T-helper 2 cell (primary cell): ENCODE measurements at regions not wholly inside any gene's neighbourhood (a gene's known extent, or its start where the extent isn't known, plus 50 kb on each side); places are given as distances from the start of the nearest gene placed in this dataset.
"Not testable (repeated sequence)": the region's sequence is repeated elsewhere in the genome, so short reads cannot be mapped to it uniquely, and the experiment has no call there.

Source experiments
- DNase-seq, 5 experiments: peaks; one replicate each; pipeline versions ENCODE4 v3.0.0 to v3.0.0-alpha.2; 2012 to 2022

GRCh38 chr4:170949084-170949483 is 859.3 kb upstream of the AADAT start:
- DNase-seq = no peak

- DNase-seq = no peak
Measured at GRCh38 chr4:170940043-170940724, 850.4 kb upstream of the AADAT start.

GRCh38 chr4:170938588-170938987 is 848.8 kb upstream of the AADAT start:
- no peak for DNase-seq

GRCh38 chr4:170931321-170931720 is 841.6 kb upstream of the AADAT start:
- DNase-seq = no peak

- no peak for DNase-seq
Measured at GRCh38 chr4:170888660-170889059, 798.9 kb upstream of the AADAT start.

GRCh38 chr4:170887396-170887795 is 797.6 kb upstream of the AADAT start:
- no peak for DNase-seq

GRCh38 chr4:170884969-170885570 is 795.3 kb upstream of the AADAT start:
- DNase-seq = no peak

GRCh38 chr4:170881646-170882045 is 791.9 kb upstream of the AADAT start:
- DNase-seq = not testable (repeated sequence)

GRCh38 chr4:170875868-170876267 is 786.1 kb upstream of the AADAT start:
- DNase-seq = no peak

GRCh38 chr4:170872794-170873193 is 783.0 kb upstream of the AADAT start:
- DNase-seq = no peak

- DNase-seq = no peak
Measured at GRCh38 chr4:170868170-170868569, 778.4 kb upstream of the AADAT start.

GRCh38 chr4:170854097-170854496 is 764.3 kb upstream of the AADAT start:
- no peak for DNase-seq

- DNase-seq = peak in 1 of 5 experiments; percentile 45
Measured at GRCh38 chr4:170853422-170854021, 763.8 kb upstream of the AADAT start.

- peak in 1 of 5 experiments; percentile 6 for DNase-seq
Measured at GRCh38 chr4:170849969-170850368, 760.2 kb upstream of the AADAT start.

GRCh38 chr4:170827562-170828274 is 738.0 kb upstream of the AADAT start:
- no peak for DNase-seq

GRCh38 chr4:170818786-170819185 is 729.0 kb upstream of the AADAT start:
- DNase-seq = no peak

GRCh38 chr4:170805352-170805751 is 715.6 kb upstream of the AADAT start:
- DNase-seq = no peak

GRCh38 chr4:170804930-170805329 is 715.2 kb upstream of the AADAT start:
- no peak for DNase-seq

- no peak for DNase-seq
Measured at GRCh38 chr4:170803492-170803891, 713.7 kb upstream of the AADAT start.

GRCh38 chr4:170801771-170802170 is 712.0 kb upstream of the AADAT start:
- no peak for DNase-seq

GRCh38 chr4:170794525-170794924 is 704.8 kb upstream of the AADAT start:
- DNase-seq = no peak

- DNase-seq = not testable (repeated sequence)
Measured at GRCh38 chr4:170788540-170789051, 698.8 kb upstream of the AADAT start.

GRCh38 chr4:170777663-170778062 is 687.9 kb upstream of the AADAT start:
- DNase-seq = no peak
